NOMO-1 treated with dmso at 0.1 percent for 144 hours (cell line): ENCODE measurements at regions not wholly inside any gene's neighbourhood (a gene's known extent, or its start where the extent isn't known, plus 50 kb on each side); places are given as distances from the start of the nearest gene placed in this dataset.
"Not testable (repeated sequence)": the region's sequence is repeated elsewhere in the genome, so short reads cannot be mapped to it uniquely, and the experiment has no call there.

ENCODE experiments used
- DNase-seq: peaks from one replicate; lab custom pipeline; 2025; ENCODE audit not compliant: unreplicated experiment; lab: John Stamatoyannopoulos, UW

DNA sequence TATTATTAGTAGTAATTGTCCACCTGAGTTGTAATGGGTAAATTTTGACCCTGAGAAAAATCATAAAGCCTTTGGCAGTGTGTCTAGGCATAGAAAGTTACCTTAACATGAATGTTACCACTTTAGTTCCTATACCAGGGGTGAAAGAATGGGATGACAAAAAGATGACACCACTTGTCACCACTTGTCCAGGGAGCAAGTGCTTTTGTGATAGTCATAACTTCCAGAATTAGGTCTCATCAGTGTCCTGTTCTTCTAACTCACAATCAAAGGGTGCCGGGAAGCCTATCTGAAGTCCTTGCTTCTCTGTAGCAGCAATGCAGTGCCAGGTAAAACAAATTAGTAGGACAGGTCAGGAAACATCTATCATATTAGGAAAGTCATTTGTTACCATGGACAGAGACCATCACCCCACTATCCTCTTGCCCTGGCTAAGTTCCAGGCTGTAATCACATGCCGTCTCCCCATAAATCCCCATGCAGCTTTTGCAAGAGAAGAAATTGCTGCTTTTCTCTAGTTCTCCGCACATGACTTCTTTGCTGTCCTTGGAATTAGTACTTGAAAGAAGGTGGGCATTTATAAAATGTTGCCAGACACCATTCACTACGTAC lies 156.5 kb upstream of the SGCD start:
- no peak for DNase-seq

DNA sequence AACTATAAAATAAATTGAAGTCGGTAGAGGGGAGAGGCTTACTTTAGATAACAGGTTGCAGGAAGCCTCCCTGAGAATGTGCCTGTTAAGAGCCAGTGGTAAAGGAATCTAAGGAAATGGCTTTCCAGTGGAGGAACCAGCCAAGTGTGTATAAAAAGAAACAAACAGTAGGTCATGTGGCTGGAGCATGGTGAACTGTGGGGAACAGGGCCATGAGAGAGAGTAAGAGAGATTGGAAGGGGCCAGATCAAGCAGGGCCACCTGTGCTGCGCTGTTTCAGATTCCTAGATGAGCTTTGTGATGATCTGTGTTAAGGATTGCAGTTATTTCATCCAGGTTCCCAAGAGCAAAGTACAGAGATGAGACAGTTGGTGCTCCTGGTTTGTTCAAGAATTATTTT lies 152.7 kb upstream of the SGCD start:
- no peak for DNase-seq

DNA sequence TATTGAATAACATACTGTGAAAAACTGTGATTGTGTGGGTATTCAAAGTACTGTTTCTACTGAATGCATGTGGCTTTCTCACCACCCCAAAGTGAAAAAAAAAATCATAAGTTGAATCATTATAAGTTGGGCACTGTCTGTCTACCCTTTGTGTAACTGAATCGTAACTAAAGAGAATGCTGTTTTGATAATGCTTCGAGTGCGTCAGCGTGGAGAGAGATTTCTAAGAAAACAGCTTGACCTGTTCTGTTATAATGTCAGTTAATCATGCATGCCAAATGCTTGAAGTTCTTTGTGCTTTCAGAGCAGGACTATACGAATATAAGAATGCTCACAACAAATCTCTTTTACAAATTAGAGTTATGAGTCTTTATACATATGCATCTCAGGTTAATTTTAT lies 148.8 kb upstream of the SGCD start:
- DNase-seq: no peak

DNA sequence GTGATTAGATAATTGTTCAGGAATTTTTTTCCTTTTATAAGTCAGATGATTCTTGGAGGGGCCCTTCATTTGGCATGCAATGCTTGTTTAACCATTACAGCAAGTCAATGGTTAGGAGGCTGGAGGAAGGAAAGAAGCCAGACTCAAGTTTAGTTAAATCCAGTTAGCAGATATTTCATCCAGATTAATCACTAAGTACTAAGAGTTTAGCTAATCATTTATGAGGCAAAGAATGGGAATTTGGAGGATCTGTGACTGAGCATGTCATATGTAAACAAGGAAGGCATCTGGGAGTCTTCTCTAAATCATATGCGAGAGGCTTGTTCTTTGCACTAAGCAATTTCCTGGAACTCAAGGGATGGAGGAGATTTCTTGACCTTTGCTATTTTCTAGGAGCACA lies 145.3 kb upstream of the SGCD start:
- no peak for DNase-seq

DNA sequence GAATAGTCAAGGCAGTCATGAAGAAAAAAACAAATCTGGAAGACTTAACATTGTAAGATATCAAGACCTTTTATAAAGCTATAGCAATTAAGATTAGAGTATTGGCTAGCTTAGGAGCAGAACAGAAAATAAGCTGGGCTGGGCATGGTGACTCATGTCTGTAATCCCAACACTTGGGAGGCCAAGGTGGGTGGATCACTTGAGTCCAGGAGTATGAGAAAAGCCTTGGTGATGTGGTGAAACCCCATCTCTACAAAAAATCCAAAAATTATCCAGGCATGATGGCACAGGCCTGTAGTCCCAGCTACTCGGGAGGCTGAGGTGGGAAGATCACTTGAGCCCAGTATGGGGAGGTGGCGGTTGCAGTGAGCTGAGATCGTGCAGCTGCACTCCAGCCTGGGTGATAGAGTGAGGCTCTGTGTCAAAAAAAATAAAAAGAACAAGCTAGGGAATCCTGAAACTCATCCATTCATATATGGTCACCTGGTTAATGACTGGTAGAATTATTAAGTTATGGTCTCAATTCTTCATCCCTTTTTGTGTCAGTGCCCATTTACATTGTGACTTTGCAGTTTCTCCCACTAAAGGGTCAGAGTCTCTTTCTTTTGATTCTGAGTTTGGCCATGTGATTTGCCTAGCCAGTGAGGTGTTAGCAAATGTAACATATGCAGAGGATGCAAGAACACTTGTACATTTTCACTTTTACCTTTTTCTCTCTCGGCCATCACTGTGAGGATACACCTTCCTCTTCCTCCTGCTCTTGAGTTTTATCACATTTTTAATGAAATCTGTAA lies 144.6 kb upstream of the SGCD start:
- no peak for DNase-seq

DNA sequence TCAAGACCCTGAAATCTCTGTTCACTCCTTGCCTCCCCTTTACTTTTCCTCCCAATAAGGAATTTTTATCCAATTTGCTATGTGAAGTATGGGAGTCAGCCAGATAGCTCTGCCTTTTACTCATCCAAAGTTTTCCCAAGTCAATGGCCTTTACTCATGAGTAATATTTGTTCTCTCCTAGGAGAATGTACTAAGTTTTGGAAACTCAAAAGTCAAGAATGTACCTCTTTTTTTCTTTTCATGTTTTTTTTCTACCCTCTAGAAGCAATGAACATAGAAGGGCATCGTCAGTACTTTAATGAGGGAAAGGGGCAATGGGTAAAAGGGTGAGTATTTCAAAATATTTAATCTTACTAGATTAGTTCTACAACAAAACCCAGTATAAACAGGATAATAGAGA lies 140.2 kb upstream of the SGCD start:
- DNase-seq: no peak

DNA sequence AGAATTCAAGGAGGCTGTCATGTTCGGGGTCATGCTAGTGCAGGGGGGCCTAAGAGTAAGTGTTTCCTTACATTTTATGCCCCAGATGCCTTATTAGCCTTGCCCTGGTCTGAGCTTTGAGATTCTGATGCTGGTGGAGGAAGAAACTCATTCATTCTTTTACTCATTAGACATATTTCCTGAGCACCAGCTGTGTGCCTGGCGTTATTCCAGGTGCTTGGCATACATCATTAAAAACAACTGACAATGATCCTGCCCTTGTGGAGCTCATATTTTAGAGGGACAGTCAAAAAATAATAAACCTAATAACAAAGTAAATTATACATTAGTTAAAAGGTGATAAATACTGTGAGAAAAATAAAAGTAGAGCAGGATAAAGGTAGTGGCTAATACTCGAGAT lies 138.9 kb upstream of the SGCD start:
- no peak for DNase-seq

DNA sequence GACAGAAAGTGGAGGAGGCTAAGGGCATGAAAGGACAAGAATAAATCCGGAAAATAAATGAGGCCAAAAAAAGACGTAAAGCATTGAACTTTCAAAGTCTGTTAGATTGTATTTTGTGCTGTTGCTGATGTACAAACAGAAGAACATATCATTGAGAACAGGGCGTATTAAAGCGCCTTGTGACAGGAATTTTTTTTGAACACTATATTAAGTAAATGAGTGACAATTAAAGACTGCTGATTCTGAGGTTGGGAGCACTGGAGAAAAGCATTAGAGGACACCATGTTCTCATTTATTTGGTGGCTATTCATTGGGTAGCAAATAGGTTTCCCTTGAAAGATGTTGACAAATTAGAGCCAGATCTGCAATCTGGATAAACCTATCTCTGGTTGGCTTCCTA lies 137.3 kb upstream of the SGCD start:
- DNase-seq: no peak

DNA sequence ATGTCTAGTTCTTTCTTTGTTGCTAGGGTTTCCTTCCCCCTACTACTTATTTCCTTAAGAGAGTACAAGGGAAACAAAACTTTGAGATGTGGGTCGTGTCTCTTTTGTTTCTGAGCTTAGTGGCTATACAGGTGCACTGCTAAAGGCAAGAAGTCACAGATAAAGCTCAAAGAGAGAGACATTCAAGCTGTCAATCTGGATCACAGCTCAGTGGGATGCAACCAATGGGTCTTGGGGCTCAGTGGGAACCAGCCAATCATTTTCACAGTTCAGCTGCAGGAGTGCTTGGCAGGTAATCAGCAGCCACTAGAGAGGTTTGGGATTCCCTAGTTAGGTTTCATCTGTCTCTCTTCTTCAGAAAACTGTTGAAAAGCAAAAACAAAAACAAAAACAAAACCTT lies 135.4 kb upstream of the SGCD start:
- DNase-seq: no peak

DNA sequence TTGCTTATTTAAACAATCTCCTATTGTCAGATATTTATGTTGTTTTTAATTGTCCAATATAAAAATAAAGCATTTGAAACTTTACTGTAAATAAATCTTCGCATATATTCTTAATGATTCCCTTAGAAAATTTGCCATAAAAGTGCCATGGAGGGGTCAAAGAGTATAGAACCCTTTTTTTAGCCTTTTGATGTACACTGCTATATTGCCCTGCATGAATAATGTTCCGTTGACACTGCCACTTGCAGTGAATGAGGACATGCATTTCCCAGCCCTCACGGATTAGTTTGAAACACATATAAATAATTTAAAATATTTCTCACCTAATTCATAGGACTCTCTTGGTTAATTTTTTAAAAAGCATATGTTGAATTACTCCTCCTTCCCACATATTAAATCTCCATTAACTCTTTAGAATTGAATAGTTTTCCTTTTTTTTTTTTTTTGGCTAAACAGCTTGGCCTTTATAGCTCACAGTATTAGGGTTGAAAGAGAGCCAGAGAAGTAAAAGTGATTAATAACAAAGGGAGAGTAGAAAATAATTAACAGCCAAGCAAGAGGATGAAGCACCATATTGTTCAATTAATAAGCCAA lies 129.8 kb upstream of the SGCD start:
- no peak for DNase-seq

DNA sequence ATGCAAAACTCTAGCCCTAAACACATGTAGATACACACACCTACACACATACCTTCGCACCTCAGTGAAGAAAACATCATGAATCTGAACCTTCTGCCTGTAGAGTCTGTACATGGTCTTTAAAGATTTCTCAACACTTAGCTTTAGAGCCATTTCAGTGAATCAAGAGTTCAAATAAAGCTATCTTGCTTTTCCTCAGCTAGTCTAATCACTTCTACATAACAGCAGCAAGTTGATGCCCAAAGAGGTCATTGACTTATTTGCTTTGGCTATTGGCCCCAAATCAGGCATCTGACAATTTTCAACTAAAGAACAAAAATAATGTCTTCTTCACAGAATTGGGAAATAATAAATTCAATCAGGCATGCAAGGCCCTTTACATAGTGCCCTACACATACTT lies 127.9 kb upstream of the SGCD start:
- no peak for DNase-seq

DNA sequence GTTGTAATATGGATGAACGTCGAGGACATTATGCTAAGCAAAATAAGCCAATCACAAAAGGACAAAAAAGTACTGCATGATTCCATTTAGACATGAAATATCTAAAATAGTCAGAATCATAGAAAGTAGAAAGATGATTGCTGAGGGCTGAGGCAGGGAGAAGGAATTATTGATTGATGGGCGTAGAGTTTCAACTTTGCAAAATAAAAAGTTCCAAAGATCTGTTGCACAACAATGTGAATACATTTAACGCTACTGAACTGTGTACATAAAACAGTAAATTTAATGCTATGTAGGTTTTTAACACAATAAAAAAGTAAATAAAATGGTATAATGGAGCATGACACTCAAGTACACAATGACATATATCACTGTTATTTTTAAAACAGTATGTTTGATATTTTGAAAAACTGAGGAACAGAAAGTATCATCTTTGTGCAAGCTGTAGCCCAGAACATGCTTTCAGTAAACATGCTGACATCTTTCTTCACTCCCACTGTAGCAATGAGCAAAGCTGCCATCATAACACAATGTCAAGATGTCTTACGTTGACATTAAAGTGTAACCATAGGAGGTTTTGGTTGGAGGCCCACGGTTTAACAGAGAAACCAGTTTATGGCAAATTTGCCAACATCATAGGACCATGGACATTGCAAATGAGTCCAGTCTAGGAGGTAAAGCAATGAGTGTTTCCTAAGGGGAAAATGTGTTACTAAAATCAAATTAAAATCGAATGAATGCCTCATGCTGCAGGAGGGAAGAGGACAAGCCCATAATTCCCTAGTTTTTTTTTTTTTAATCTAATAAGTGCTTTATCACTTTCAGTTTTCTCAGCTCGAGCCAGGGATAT lies 125.8 kb upstream of the SGCD start:
- DNase-seq: no peak

DNA sequence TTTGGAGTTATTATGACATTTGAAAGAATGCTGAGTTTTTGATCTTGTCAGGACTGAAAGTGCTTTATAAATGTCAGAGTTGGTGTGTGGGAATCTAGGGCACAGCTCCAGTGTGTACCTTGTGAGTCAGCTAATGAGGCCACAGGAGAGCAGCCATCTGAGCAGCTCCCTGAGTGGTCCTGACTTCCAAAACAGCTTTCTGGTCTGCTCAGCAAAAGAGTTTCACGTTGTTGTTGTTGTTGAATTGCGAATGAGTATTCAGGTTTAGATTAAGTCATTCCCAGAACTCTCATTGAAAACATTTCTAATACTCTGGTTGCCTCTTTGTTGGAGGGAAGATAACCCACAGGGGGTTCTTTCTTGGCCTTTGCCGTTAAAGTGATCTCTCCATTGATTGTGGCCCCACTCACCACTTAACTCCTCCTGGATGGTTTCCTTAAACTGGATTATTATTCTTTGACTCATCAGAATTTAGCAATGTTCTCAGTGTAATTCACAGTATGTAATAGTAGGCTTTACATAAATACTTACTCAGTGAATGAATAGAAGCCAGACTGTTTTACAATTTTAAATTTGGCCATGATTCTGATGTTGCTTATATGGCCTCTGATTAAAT lies 125.1 kb upstream of the SGCD start:
- no peak for DNase-seq

DNA sequence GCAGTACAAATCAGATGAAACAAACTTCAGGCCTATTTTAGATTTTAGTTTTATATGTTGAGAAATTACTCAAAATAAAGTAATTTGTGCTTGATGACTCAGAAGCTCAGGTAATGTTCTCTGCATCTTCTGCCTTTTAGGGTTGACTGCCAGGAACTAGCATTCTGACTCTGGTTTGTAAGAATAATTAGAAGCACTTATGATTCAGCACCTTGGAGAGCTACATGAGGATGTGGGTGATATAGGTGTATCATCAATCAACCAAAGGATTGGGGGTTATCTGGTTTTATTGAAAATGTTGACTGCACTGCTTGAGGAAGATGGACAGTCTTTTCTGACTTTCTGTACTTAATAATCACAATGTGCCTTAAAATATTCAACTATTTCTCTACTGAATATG lies 118.7 kb upstream of the SGCD start:
- no peak for DNase-seq

DNA sequence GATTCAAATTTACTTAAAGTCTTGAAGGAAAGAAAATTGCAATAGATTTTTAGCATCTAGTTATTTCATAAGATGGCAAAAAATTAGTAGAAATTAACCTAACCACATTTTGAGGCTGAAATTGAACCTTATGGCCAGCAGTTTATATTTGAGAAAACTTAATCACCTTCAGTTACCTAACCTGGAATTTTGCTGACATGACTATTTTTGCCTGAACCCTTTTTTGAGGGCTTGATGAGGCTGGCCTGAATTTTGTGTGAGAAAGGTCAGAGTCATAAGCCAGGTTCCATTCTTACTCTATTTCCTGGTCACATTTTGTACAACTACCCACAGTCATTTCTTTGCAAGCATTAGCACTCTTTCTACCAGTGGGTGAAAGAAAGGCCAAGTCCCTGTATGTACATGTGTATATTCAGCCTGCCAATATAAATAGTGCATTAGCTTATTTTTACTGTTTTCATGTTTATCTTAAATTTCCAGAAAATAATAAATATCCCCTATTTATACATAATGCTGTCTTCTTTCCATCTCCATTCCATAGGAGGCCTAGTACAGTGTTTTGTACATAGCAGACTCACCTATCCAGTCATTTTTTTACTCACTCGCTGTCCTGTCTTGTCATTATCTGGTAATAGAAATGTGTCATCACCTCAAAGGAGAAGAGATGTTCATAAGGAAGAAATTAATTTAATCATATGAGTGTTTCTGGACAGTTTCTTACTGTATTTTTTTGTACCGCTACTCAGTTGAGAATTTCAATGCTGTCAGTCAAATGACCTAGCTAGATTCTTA lies 108.4 kb upstream of the SGCD start:
- no peak for DNase-seq

DNA sequence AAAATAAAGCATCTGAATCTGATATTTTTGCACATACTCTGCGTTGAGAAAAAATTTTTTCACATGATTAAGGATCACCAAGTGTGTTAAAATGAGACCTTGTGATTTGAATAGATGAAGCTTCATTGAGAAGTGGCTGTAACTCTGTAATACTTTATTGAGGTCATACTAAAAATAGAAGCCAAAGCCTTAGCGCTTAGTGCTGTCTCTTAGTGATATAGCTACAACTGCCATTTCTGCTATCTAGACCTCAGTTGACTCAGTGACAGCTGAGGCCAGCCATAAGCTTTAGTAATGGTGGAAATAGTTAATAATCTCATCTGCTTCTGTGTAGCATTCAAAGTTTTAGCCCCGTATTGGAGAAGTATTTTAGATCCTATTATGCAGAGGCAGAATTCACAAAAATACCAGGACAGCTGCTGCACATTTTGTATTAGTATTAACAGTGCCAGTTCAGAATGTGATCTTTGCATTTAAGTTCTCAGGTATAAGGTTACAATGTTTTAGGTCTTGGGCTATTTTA lies 107.4 kb upstream of the SGCD start:
- DNase-seq: no peak

DNA sequence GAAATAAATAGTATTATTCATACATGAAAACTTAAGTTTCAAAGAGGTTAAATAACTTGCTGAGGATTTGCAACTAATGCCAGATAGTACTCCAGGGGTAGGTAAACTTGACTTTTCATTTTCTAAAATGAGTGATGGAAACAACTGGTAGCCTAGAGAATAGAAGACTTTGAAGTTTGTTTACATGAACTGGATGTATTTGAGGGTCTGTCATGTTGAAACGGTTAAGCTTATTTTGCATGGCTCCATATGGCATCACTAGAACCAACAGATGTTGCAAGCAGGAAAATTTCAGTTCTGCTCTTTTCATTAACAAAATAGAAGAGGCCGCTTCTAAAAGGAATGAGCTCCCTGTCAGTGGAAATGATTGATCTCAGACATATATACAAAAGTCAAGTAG lies 105.1 kb upstream of the SGCD start:
- DNase-seq: no peak

DNA sequence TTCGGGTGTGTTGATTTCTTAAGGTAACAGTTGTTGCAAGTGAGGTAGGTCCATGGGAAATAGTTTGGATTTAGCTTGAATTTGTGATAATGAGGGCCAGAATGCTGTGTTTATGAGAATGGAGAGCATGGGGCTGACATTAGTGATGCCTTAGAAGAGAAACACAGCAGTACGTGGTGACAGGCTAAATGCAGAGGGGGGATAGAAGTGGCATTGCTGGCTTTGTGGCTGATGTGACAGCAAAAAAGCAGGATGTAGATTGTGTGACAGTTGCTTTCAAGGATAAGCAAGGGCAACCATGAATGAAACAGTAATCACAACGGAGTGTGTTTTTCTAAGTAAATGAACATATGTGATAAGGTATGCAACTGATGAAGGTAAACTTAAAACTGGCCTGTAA lies 103.4 kb upstream of the SGCD start:
- DNase-seq: no peak

DNA sequence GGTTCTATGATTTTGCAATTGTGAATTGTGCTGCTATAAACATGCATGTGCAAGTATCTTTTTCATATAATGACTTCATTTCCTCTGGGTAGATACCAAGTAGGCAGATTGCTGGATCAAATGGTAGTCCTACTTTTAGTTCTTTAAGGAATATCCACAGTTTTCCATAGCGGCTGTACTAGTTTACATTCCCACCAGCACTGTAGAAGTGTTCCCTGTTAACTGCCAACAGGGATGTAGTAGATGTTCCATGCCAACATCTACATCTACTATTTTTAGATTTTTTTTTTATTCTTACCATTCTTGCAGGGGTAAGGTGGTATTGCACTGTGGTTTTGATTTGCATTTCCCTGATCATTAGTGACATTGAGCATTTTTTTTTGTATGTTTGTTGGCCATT lies 100.5 kb upstream of the SGCD start:
- DNase-seq: not testable (repeated sequence)

DNA sequence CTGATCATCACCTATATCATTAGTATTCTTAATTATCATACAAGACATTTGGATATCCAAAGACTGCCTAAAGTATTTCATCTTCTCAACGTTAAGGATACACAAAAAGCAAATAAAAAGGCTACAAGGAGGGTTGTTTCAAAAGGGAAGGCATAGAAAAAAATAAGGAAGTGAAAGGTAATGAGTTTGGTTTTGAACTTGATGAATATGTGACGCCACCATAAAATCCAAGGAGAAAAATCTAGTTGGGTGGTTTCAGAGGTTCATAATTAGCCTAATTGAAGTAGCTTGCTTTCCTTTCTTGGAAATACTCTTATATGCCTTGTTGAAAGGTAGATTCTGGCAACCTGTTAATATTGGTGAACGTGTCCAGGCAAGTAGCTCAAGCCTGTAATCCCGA lies 96.1 kb upstream of the SGCD start:
- DNase-seq: no peak
